Uterus (tissue), 3 donors: ENCODE measurements at regions not wholly inside any gene's neighbourhood (a gene's known extent, or its start where the extent isn't known, plus 50 kb on each side); places are given as distances from the start of the nearest gene placed in this dataset.

ENCODE experiments used
- DNase-seq, 2 donors: peaks; one replicate each; pipeline ENCODE4 v3.0.0-alpha.2; 2019 to 2020
- H3K27ac ChIP-seq, 2 donors: fragments of 200-600 bp; sonication (generic); 1 replicate in 1 of 2; 2 replicates in 1 of 2; pipeline ENCODE4 v1.5.1; 2016 to 2018
- H3K27me3 ChIP-seq, 2 donors: fragments of 200-600 bp; sonication (generic); one replicate each; pipeline ENCODE4 v1.5.1; 2018 to 2019; ENCODE audit warnings: control low read depth in 1 of 2
- H3K36me3 ChIP-seq, 2 donors: fragments of 200-600 bp; sonication (generic); one replicate each; pipeline ENCODE4 v1.5.1; 2019; ENCODE audit warnings: control low read depth in 1 of 2
- H3K4me1 ChIP-seq, 2 donors: fragments of 200-600 bp; sonication (generic); one replicate each; pipeline ENCODE4 v1.5.1; 2018 to 2019; ENCODE audit warnings: control low read depth in 1 of 2
- H3K4me3 ChIP-seq, 2 donors: fragments of 200-600 bp; sonication (generic); 1 replicate in 1 of 2; 2 replicates in 1 of 2; pipeline ENCODE4 v1.5.1; 2018 to 2019; ENCODE audit warnings: mild to moderate bottlenecking in 1 of 2
- H3K9me3 ChIP-seq, 2 donors: fragments of 200-600 bp; sonication (generic); one replicate each; pipeline ENCODE4 v1.5.1; 2019; ENCODE audit warnings: control low read depth in 1 of 2
- CTCF ChIP-seq, 4 experiments: fragments of 200-600 bp in 2 of 4; fragments of 450-650 bp in 2 of 4; sonication (generic) in 2 of 4; IDR thresholded peaks; one replicate each; pipeline ENCODE4 v1.5.1; 2016 to 2019; ENCODE audit warnings: antibody characterized with exemption in 4 of 4, mild to moderate bottlenecking in 2 of 4, moderate library complexity in 1 of 4
- POLR2A ChIP-seq, 2 donors: fragments of 450-650 bp; IDR thresholded peaks; one replicate each; pipeline ENCODE4 v1.6.1; 2016; ENCODE audit warnings: antibody characterized with exemption in 2 of 2, mild to moderate bottlenecking in 1 of 2, moderate library complexity in 1 of 2
- intact Hi-C: fragments of 100-400 bp; cut with DNase I; formaldehyde crosslinking; loops from one replicate; pipeline ENCODE4 v1.15.1; 2023; ENCODE audit warnings: low total_unique reads
- donor health status: DM: yes; HTN: yes; CAD: no.

GRCh38 chr6:87830907-87831306 lies 128.9 kb upstream of the AKIRIN2 start:
- TF ChIP-seq CTCF (IDR thresholded peaks at IDR 0.05) (no peak), POLR2A (IDR thresholded peaks at IDR 0.05) (no peak)
- H3K27ac ChIP-seq: no peak overlapping the region
- H3K4me1 ChIP-seq: no peaks in the 10 kb centered on the region
- H3K27me3 ChIP-seq: no peaks in the 10 kb centered on the region
- no peak for DNase-seq
- no peaks in the 10 kb centered on the region for H3K9me3 ChIP-seq
- H3K4me3 ChIP-seq: no peak overlapping the region
- no peaks in the 10 kb centered on the region for H3K36me3 ChIP-seq
- intact Hi-C loops: no loop called here

GRCh38 chr6:87829622-87830121 lies 127.6 kb upstream of the AKIRIN2 start:
- no peaks in the 10 kb centered on the region for H3K4me1 ChIP-seq
- no peak overlapping the region for H3K27ac ChIP-seq
- no peaks in the 10 kb centered on the region for H3K36me3 ChIP-seq
- no peaks in the 10 kb centered on the region for H3K27me3 ChIP-seq
- intact Hi-C loops: no loop called here
- no peak for DNase-seq
- H3K4me3 ChIP-seq: no peak overlapping the region
- TF ChIP-seq CTCF (IDR thresholded peaks at IDR 0.05): no peak
- TF ChIP-seq POLR2A (IDR thresholded peaks at IDR 0.05): no peak
- H3K9me3 ChIP-seq: no peaks in the 10 kb centered on the region

GRCh38 chr6:87828044-87828443 lies 126.0 kb upstream of the AKIRIN2 start:
- intact Hi-C loops: no loop called here
- Histone ChIP-seq H3K36me3 (no peaks in the 10 kb centered on the region), H3K4me3 (no peak overlapping the region), H3K27me3 (no peaks in the 10 kb centered on the region), H3K9me3 (no peaks in the 10 kb centered on the region), H3K27ac (no peak overlapping the region), H3K4me1 (no peaks in the 10 kb centered on the region)
- no peak for DNase-seq
- TF ChIP-seq POLR2A (IDR thresholded peaks at IDR 0.05) (no peak), CTCF (IDR thresholded peaks at IDR 0.05) (no peak)

- no peak overlapping the region for H3K27ac ChIP-seq
- intact Hi-C loops: no loop called here
- H3K27me3 ChIP-seq: no peaks in the 10 kb centered on the region
- TF ChIP-seq POLR2A (IDR thresholded peaks at IDR 0.05) (no peak), CTCF (IDR thresholded peaks at IDR 0.05) (no peak)
- no peak for DNase-seq
- H3K9me3 ChIP-seq: no peaks in the 10 kb centered on the region
- H3K4me1 ChIP-seq: no peaks in the 10 kb centered on the region
- H3K36me3 ChIP-seq: no peaks in the 10 kb centered on the region
- no peak overlapping the region for H3K4me3 ChIP-seq
These were observed 125.3 kb upstream of the AKIRIN2 start for GRCh38 chr6:87827346-87827745.

GRCh38 chr6:87826424-87826823 lies 124.4 kb upstream of the AKIRIN2 start:
- intact Hi-C loops: no loop called here
- no peaks in the 10 kb centered on the region for H3K36me3 ChIP-seq
- H3K27ac ChIP-seq: no peak overlapping the region
- TF ChIP-seq POLR2A (IDR thresholded peaks at IDR 0.05) (no peak), CTCF (IDR thresholded peaks at IDR 0.05) (no peak)
- no peaks in the 10 kb centered on the region for H3K9me3 ChIP-seq
- no peak overlapping the region for H3K4me3 ChIP-seq
- no peak for DNase-seq
- no peaks in the 10 kb centered on the region for H3K27me3 ChIP-seq
- H3K4me1 ChIP-seq: no peaks in the 10 kb centered on the region
